ENCODE measurements at regions not wholly inside any gene's neighbourhood (a gene's known extent, or its start where the extent isn't known, plus 50 kb on each side); places are given as distances from the start of the nearest gene placed in this dataset.

- ChIA-PET POLR2A (no interaction called here), CTCF (interaction anchor here (1.2 kb wide), 1 partner anchor 85 kb away, joined by 3 read pairs; no protein-coding TSS in a partner anchor)
These were observed 835.6 kb upstream of the SLIT2 start for GRCh38 chr4:19416146-19416545.

GRCh38 chr4:19408490-19408889 lies 843.2 kb upstream of the SLIT2 start:
- no peaks in the 10 kb centered on the region for H3K9me3 ChIP-seq
- no peak overlapping the region for H3K4me2 ChIP-seq
- H3F3A ChIP-seq (replicated peaks; ENCODE audit: insufficient read depth), result no peaks in the 10 kb centered on the region
- POLR2A ChIA-PET, result no interaction called here
- H3K36me3 ChIP-seq (replicated peaks in 1 of 2; ENCODE audit: control insufficient read depth in 1 of 2, insufficient read depth in 2 of 2, low read length in 1 of 2), result no peaks in the 10 kb centered on the region
- H3K27ac ChIP-seq (ENCODE audit: low read depth in 2 of 2, low read length in 1 of 2), result no peak overlapping the region
- no peaks in the 10 kb centered on the region for H3K9me2 ChIP-seq
- H3K79me2 ChIP-seq (ENCODE audit: insufficient read depth), result no peaks in the 10 kb centered on the region
- 68% methylated on average over 1 of the region's 1 CpG for WGBS (ENCODE audit: low lambda C conversion rate)
- no peak overlapping the region for H3K4me3 ChIP-seq (ENCODE audit: low read depth in 2 of 2, low read length in 1 of 2)
- no peaks in the 10 kb centered on the region for H3K27me3 ChIP-seq (ENCODE audit: insufficient read depth)
- H3K4me1 ChIP-seq (ENCODE audit: control insufficient read depth in 1 of 2, insufficient read depth in 2 of 2, low read depth in 1 of 2, low read length in 1 of 2), result no peaks in the 10 kb centered on the region
- CTCF ChIA-PET, result interaction anchor here (0.7 kb wide), 1 partner anchor 94 kb away, joined by 3 read pairs; no protein-coding TSS in a partner anchor
- DNase-seq, result no peak
- H3K9ac ChIP-seq, result no peak overlapping the region
- TF ChIP-seq FOXJ3 (CRISPR knock-in tag; IDR thresholded peaks at IDR 0.05) (no peak), GATA2 (CRISPR knock-in tag; IDR thresholded peaks at IDR 0.05) (no peak), FOSL2 (IDR thresholded peaks at IDR 0.05; ENCODE audit: borderline replicate concordance, low read depth) (no peak), SMC3 (IDR thresholded peaks at IDR 0.05; ENCODE audit: low read depth, low read length) (no peak)
- H2AFZ ChIP-seq (ENCODE audit: low read depth), result no peak overlapping the region
- no peaks in the 10 kb centered on the region for H4K20me1 ChIP-seq (ENCODE audit: insufficient read depth)

More at GRCh38 chr4:19416146-19416545, 835.6 kb upstream of the SLIT2 start:
- H3F3A ChIP-seq (replicated peaks; ENCODE audit: insufficient read depth), result no peaks in the 10 kb centered on the region
- no peaks in the 10 kb centered on the region for H3K36me3 ChIP-seq (replicated peaks in 1 of 2; ENCODE audit: control insufficient read depth in 1 of 2, insufficient read depth in 2 of 2, low read length in 1 of 2)
- H3K9ac ChIP-seq, result no peak overlapping the region
- H3K4me2 ChIP-seq, result no peak overlapping the region
- no peaks in the 10 kb centered on the region for H4K20me1 ChIP-seq (ENCODE audit: insufficient read depth)
- H2AFZ ChIP-seq (ENCODE audit: low read depth), result no peak overlapping the region
- H3K4me1 ChIP-seq (ENCODE audit: control insufficient read depth in 1 of 2, insufficient read depth in 2 of 2, low read depth in 1 of 2, low read length in 1 of 2), result no peaks in the 10 kb centered on the region
- TF ChIP-seq RCOR1 (IDR thresholded peaks at IDR 0.05; ENCODE audit: low read length) (no peak), TAF1 (IDR thresholded peaks at IDR 0.05; ENCODE audit: borderline replicate concordance, low read depth, low read length) (no peak), PBX3 (IDR thresholded peaks at IDR 0.05) (no peak), IRF3 (IDR thresholded peaks at IDR 0.05; ENCODE audit: low read depth, low read length) (no peak), MXI1 (IDR thresholded peaks at IDR 0.05; ENCODE audit: low read depth, low read length) (no peak), USF2 (IDR thresholded peaks at IDR 0.05; ENCODE audit: borderline replicate concordance, low read depth, low read length) (no peak), RAD21 (IDR thresholded peaks at IDR 0.05; ENCODE audit: low read length) (no peak), POLR2AphosphoS5 (IDR thresholded peaks at IDR 0.05; ENCODE audit: low read depth, low read length) (no peak), FOSL2 (IDR thresholded peaks at IDR 0.05; ENCODE audit: borderline replicate concordance, low read depth) (no peak), JUND (IDR thresholded peaks at IDR 0.05) (no peak), FOXM1 (IDR thresholded peaks at IDR 0.05; ENCODE audit: low read depth) (no peak), ELF1 (IDR thresholded peaks at IDR 0.05) (no peak), GATA2 (CRISPR knock-in tag; IDR thresholded peaks at IDR 0.05) (no peak), GABPA (IDR thresholded peaks at IDR 0.05; ENCODE audit: low read depth) (no peak), EZH2phosphoT487 (IDR thresholded peaks at IDR 0.05; ENCODE audit: borderline replicate concordance, low read depth) (no peak), MEF2A (IDR thresholded peaks at IDR 0.05; ENCODE audit: borderline replicate concordance, low read depth) (no peak), NFIC (IDR thresholded peaks at IDR 0.05; ENCODE audit: borderline replicate concordance) (no peak)
- H3K27ac ChIP-seq (ENCODE audit: low read depth in 2 of 2, low read length in 1 of 2), result no peak overlapping the region
- no peak for DNase-seq
- H3K9me3 ChIP-seq, result no peaks in the 10 kb centered on the region
- H3K4me3 ChIP-seq (ENCODE audit: low read depth in 2 of 2, low read length in 1 of 2), result no peak overlapping the region
- H3K27me3 ChIP-seq (ENCODE audit: insufficient read depth), result no peaks in the 10 kb centered on the region
- H3K79me2 ChIP-seq (ENCODE audit: insufficient read depth), result no peaks in the 10 kb centered on the region
- H3K9me2 ChIP-seq, result no peaks in the 10 kb centered on the region

Measured in SK-N-SH (cell line).